GM19467 (cell line): ENCODE measurements at regions not wholly inside any gene's neighbourhood (a gene's known extent, or its start where the extent isn't known, plus 50 kb on each side); places are given as distances from the start of the nearest gene placed in this dataset.
"Not testable (repeated sequence)": the region's sequence is repeated elsewhere in the genome, so short reads cannot be mapped to it uniquely, and the experiment has no call there.

Source experiments
- ATAC-seq: cut with Tn5 transposase; IDR thresholded peaks from one replicate; pipeline ENCODE4 v1.9.1; 2021; ENCODE audit warnings: mild to moderate bottlenecking, moderate library complexity; ENCODE audit not compliant: unreplicated experiment

DNA sequence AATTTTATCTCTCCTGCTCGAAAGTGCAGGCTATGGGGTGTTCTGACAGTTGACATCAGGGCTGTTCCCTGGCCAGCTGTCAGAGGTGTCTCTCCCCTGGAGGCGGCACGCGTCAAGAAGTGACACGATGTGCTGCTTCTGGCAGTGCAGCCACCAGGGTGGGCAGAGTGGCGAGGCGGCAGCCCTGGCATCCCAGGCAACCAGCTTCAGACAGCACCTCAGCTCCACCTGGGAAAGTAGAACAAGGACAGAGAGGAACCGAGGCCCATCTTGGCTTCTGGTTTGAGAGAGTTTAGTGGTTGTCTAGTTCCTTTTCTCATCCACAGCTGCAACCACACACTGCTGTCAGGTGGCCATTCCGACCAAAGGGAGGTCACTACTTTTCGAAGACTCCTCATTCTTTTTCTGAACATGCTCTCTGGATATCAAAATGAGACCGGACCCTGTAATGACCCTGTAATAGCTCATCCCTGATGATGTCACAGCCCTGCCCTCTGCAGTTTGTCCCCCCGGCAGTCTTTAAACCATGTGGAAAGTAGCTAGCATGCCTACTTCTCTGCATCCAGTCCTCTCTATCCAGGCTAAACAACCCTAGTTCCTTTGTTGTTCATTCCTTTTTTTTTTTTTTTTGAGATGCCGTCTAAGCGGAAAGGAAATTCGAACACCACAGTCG lies 381.0 kb upstream of the NRP1 start:
- no peak for ATAC-seq

DNA sequence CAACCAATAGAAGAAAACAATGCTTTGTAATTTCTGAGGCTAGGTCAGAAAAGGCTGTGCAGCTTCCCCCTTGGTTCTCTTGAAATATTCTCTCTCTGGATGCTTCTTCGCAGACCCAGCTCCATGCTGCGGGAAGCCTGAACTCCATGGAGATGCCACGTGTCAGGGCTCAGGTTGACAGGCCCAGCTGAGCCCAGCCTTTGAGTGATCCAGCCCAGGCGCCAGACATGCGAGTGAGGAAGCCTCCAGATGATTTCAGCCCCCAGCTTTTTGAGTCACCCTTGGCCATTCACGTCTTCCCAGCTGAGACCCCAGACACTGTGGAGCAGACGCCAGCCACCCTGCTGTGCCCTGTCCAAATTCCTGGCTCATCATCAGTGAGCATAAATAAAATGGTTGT lies 378.4 kb upstream of the NRP1 start:
- no peak for ATAC-seq

DNA sequence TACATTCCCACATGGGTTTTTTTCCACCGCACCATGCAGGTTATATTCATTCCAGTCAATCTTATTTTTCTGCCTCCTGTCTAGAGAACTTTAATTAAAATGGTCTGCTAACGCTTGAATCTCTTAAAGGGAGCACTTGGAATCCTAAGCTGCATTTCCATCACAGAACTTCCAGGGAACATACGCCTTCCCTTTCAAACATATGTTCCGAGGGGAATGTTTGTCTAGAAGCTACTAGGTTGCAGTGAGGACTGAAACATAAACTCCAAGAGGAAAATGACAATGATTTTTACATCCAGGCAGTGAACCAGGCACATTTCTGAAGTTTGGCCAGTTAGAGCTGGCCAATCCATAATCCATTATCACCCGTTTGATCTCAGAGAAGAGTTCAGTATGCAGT lies 375.5 kb upstream of the NRP1 start:
- ATAC-seq: no peak

DNA sequence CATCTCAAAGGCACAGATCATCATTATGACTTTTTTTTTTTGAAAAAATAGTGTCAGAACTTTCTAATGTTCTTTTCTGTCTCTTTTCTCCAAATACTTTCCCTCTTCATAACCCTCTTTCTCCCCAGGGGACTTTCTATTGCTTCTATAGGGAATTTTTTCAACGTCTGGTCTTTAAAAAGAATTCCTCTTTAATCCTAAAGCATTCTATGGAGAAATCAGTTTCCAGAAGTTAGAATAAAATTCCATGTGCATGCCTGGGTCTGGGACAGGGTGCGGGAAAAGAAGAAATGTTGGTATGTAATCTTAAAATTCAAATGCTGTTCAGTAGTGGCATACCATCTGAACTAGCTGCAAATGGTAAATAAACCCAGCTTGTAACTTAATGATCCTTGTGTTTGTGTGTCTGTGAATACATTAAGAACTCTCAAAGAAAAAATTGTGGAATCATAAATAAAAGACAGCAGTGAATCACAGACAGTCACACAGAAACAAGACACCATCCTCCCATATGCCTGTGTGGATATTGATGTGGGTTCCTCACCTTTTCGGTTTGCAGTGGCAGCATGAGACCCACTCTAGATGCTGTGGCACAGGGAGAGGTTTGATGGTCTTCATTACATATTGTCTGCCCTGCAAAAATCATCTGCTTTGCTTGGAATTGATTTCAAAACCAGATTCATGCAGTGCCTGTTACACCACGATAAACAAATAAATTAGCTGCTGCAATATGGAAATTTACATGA lies 374.7 kb upstream of the NRP1 start:
- no peak for ATAC-seq

DNA sequence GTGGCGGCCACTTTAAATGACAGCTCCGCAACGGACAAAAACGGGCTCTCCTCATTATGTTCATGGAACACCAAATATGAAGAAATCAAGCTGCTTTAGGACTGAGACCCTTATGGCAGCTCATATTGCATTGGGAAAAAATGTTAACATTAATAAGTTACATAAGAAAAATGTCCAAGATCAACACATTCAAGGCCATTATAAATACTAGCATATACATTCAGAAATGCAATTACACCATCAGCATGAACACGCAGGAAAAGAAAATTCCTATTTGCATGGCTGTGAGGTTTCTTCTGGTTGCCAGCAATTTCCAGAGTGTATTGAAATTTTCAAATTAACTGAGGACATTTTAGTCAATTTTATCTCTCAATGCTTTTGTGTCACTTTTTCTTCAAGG lies 374.1 kb upstream of the NRP1 start:
- ATAC-seq: no peak

DNA sequence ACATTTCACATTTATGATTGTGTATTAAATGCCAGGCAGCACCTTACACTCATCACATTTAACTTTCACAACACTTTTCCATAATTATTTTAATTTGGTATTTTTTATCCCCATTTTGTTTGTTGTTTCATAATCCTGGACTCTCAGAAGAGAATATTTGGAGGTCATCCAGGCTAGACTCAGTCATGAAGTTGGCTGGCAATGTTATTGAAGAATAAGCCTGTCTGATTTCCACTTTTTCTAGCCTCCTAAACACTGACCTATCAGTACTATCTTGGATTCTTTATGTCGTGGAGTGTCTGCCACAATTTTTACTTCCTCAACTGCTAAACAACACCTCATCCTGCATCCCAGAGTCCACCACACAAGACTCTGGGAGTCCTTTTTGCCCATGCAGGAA lies 372.3 kb upstream of the NRP1 start:
- ATAC-seq: no peak

DNA sequence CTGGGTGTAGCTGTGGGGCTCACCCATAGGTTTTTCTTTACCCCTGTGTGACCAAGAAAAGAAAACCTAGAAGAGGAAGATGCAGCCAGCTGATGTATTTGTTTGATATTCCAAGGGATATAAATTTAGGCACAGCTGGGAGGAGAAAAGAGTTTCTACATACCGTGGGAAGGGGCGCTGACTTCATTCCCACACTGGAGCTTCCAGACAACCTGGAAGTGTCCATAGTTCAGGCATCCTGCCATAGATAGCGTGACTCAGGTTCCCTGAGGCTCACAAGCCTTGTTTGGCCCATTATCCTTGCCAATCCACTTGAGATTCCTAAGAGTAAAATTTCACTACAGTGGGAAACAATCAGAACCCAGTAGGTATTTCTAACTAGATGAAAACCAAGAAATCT lies 371.7 kb upstream of the NRP1 start:
- ATAC-seq: no peak

DNA sequence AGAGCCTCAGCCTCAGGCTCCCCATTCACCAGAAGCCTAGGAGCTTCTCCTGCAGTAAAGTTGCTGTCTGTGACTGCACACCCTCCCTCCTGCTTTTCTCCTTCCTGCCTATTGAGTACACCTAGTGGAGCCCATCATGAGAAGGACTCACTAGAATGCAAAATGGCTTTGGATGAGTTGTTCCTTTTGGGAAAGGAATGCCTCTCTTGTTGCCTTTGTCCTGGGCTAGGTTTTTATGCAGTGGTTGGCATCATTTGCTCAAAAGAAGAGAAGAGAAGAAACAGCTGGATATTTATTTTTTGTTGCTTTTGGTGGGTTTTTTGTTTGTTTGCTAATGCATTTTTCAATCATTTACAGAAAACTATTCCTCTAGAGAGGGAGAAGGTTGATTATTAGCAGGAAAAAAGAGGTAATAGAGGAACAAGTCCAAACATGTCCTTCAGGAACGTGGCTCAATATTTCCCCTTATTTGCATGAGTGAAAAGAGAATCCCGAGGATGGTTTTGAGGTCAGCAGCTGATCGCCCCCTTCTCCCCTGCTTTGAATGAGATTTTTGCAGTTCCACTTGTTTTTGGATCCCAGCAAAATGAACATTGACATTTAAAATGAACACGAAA lies 369.9 kb upstream of the NRP1 start:
- no peak for ATAC-seq

DNA sequence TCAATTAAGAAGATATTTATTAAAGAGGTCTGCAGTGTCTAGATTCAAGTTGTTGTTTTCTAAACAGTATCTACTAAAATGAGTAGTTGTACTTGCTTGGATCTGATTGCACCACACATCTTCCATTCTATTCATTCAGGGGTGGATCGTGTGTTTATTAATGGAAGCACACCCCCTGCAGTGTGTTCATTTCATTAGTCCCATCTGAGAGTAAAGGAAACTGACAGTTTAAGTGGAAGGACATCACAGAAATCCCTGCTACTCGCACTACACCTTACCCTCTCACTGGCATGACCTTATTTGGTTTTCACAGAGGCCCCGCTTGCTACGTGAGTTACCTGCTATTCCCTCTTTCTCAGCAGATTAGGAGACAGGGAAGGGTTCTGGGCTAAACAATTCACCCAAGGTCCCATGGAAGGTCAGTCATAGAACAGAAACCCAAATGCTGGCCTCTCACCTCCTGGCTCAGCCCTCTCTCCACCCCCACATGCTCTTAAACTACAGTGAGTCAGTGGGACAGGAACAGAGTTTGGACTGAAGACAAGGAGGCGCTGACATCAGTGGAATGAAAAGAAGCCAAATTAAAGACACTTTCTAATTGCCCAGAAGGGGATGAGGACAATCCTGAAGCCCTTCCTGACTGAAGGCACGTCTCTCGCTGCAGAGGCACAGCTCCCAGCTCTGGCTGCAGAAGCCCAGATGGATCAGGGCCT lies 369.2 kb upstream of the NRP1 start:
- no peak for ATAC-seq

DNA sequence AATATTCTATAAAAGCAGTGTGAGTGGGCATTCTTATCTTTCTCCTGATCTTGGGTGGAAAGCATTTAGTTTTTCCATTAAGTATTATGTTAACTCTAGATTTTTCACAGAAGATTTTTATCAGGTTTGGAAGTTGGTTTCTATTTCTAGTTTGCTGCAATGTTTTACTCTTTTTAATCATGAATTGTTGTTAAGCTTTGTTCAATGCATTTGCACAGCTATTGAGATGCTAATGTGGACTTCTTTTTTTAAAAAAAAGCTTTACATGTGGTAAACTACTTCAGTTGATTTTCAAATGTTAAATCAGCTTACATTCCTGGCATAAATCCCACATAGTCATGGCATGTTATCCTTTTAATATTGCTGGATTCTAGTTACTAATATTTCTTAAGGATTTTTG lies 363.6 kb upstream of the NRP1 start:
- no peak for ATAC-seq

DNA sequence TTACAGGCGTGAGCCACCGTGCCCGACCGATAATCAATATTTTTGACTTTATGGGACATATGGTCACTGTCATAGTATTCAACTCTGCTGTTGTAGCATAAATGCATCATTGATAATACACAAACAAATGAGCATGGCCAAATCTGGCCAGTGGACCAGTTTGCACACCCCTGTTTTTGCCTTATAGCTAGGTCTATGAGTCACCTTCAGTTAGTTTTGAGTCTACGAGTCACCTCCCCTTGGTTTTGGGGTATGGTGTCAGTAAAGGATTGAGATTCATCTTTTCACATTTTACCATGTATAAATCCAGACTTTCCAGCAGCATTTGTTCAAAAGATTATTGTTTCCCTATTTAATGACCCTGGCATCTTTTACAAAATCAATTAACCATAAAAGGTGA lies 362.5 kb upstream of the NRP1 start:
- ATAC-seq: no peak

DNA sequence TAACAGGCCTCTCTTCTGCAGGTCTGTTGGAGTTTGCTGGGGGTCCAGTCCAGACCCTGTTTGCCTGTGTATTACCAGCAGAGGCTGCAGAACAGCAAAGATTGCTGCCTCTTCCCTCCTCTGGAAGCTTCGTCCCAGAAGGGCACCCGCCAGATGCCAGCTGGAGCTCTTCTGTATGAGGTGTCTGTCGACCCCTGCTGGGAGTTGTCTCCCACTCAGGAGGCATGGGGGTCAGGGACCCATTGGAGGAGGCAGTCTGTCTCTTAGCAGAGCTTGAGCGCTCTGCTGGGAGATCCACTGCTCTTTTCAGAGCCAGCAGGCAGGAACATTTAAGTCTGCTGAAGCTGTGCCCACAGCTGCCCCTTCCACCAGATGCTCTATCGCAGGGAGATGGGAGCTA lies 361.1 kb upstream of the NRP1 start:
- no peak for ATAC-seq

DNA sequence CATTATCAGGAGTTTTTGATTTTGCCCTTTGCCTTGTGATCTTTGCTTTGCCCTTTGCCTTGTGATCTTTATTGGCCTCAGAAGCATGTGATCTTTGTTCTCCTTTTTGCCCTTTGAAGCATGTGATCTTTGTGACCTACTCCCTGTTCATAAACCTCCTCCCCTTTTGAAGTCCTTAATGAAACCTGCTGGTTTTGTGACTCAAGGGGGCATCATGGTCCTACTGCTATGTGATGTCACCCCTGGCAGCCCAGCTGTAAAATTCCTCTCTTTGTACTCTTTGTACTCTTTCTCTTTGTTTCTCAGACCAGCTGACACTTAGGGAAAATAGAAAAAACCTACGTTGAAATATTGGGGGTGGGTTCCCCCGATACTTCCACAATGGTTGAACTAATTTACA lies 356.1 kb upstream of the NRP1 start:
- ATAC-seq: not testable (repeated sequence)

DNA sequence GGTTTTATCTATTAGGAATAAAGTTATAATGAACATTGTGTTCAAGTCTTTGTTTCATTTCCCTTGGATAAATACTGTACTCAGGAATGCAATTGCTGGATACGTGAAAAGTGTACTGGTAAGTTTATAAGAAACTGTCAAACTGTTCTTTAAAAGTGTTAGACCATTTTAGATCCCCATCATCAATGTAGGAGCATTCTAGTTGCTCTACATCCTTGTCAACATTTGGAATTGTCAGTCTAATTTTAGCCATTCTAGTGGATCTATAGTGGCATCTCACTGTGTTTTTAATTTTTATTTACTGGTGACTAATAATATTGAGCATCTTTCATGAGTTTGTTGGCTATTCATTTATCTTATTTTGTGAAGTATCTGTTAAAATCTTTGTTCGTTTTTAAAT lies 354.0 kb upstream of the NRP1 start:
- no peak for ATAC-seq

DNA sequence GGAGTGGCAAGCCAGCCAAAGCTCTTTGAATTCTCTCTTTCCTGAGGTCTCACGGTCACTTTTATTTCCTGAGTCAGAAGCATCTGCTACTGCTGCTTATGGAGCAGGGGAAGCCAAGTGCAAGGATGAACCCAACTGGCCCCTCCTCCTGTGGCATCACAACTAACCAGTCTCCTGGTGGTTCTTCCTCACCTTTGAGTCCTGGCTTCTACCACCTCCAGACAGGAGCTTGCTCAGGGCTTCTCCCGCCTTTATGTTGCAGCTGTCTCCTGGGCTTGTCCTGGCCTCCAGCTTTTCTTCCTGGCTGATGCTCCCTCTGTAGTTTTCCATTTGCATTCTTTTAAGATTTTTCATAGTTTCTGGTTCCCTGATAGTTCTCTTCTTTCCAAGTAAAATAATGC lies 349.7 kb upstream of the NRP1 start:
- ATAC-seq: no peak

DNA sequence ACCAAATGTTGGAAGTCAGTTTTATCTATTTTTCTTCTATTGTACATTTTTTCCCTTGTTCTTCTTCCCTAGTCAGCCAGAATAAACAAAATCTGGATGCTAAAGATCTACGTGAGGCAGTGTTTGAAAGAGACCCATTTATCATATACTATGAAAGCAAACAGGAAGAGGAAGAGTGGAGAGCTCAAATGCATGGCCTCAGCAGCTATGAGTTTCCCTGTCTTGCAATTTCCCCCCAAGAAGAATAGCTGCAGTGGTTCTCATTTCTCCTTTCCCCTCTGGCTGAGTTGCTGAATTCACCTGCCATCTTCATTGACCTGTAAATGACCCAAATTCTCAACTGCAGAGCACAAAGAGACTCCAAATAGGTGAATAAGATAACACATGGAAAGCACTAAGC lies 347.1 kb upstream of the NRP1 start:
- no peak for ATAC-seq

DNA sequence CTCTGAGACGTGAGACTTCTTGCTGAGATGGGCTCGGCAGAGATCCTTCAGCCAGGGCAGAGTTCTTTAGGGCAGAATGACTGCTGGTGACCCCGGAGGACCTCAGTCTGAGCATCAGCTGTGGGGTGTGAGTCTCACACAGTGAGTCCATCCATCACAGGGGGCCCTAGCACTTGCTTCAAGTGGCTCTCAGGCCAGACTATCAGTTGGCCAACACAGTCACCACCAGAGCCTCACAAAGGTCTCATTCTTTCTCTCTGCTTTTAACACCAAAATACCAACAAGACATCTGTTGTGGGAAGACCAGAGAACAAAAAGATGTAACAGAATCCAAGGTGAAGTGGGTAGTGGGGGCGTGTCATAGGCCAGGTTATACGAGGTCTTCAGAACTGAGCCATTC lies 345.6 kb upstream of the NRP1 start:
- no peak for ATAC-seq

DNA sequence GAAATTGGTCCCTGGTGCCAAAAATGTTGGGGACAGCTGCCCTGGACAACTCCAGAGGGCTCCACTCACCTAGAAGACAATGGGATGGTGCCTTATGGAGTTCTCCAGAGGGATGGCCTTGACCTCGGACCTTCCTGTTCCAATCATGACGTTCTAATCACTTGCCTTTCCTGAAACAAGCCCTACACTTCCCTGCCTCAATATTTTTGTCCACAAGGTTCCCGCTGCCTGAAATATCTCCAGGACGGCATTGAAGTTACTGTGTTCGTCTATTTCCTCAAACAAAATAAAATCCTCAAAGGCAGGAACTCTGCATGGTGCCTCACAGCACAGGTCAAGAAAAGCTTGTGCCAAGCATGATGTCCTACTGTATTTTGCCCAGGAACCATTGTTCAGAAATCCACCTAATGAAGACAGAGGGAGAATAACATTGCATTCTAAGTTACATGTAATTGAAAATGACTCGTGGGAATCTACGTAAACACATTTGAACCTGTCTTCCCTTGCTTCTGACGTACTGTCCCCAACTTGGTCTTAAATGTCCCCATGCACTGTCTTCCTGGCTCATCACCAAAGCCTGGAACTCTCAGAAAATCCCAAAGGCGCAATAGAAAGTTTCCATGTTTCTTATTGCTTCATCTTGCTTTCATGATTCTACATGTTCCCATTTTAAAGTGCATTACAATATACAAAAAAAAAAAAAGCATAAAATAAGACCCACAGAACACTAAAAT lies 342.3 kb upstream of the NRP1 start:
- ATAC-seq: no peak

DNA sequence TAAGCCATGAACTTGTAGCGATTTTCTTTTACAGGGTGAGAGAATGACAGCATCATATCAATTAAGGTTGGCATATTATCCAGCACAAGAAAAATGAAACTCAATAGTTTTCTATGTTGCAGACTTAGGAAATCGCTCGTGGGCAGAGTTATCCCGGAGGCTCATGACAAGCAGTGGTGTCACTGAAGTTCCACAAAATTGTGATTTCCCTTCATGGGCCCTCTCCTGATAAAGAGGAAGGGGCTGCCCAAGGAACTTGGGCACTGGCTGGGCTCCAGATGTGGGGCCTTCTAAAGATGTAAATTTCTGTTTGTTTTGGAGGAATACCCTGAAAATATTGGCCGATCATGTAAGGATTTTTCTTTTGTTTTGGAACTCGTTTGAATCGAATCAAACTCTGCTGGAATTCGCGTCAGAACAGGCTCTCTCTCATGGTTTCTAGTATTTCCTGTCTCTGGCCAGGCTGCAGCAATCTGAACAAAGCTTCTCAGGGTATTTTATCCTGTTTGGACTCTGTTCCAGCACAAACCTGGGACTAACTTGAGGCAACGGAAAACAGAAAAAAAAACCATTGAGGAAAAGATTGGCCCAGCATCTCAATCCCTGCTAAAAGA lies 340.6 kb upstream of the NRP1 start:
- no peak for ATAC-seq

DNA sequence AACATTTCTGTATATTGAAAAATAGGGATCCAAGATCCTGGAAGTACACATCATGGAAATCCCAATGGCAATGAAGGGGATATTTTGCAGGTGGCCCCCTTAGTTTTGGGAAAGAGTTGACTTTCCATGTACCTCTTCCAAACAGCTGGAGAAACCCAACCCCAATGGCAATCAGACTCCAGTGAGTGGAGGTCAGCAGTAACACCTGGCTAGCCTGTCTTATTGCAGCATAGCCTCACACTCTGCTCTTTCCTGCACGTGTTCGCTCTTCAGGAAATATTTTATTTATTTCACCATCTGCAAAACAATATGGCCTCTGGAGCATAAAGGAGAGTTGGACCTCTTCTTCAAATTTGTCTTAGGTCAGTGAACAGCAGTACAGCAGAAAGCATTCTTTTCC lies 340.0 kb upstream of the NRP1 start:
- no peak for ATAC-seq
